Spinal cord (tissue), 9 donors: ENCODE measurements at regions not wholly inside any gene's neighbourhood (a gene's known extent, or its start where the extent isn't known, plus 50 kb on each side); places are given as distances from the start of the nearest gene placed in this dataset.

ENCODE experiments used
- DNase-seq, 6 donors: peaks; one replicate each; pipeline versions ENCODE4 v3.0.0 to v3.0.0-alpha.2; 2013 to 2015; ENCODE audit warnings: low spot score in 6 of 6, low read depth in 4 of 6
- H3K27ac ChIP-seq: one replicate; pipeline ENCODE4 v1.5.1; 2013; ENCODE audit warnings: low read depth, low read length, control low read depth
- H3K27me3 ChIP-seq: one replicate; pipeline ENCODE4 v1.6.1; 2013; ENCODE audit warnings: low read length; ENCODE audit not compliant: control insufficient read depth, insufficient read depth
- H3K36me3 ChIP-seq: one replicate; pipeline ENCODE4 v1.6.1; 2013; ENCODE audit warnings: low read length; ENCODE audit not compliant: control insufficient read depth, insufficient read depth
- H3K4me1 ChIP-seq: one replicate; pipeline ENCODE4 v1.6.1; 2013; ENCODE audit warnings: low read length; ENCODE audit not compliant: control insufficient read depth, insufficient read depth
- H3K4me3 ChIP-seq: one replicate; pipeline ENCODE4 v1.5.1; 2013; ENCODE audit warnings: low read depth, low read length, control low read depth
- H3K9me3 ChIP-seq: one replicate; pipeline ENCODE4 v1.6.1; 2013; ENCODE audit warnings: low read length; ENCODE audit not compliant: control insufficient read depth, insufficient read depth
- WGBS: methylation state at CpG from one replicate; pipeline ENCODE4 v1.1.5; 2013; ENCODE audit warnings: missing lambda C conversion rate; ENCODE audit not compliant: insufficient coverage; 5-methylcytosine and 5-hydroxymethylcytosine counted together
- donor health status: healthy.

DNA sequence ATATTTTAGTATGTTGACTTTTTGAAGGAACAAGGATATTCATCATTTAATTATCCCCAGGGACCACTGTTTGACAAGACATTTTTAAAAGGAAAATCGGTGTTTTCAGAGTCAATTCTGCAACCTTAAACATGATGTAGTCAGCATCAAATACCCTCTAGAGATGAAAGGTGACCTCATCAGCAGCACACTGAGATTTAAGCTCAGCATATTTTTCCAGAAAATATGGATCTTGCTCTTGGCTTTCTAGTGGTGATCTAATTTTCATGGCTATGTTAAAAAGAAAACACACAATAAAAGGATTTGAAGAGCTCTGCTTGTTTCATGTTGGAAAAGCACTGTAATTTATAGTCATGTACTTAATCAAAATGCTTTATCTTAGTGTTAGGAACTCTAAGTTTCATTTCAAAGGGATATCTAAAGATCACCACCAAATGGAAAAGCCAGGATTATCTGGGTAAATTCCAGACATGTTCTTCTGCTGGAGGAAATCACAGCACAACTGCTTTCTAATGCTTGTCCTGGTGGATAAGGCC is 487.2 kb downstream of the ENC1 start:
- Histone ChIP-seq H3K36me3 (no peaks in the 10 kb centered on the region), H3K9me3 (no peaks in the 10 kb centered on the region), H3K4me1 (no peaks in the 10 kb centered on the region), H3K27me3 (no peaks in the 10 kb centered on the region), H3K4me3 (no peak overlapping the region), H3K27ac (no peak overlapping the region)
- WGBS, result no CpG with 5 or more reads among the region's 1 CpG
- no peak for DNase-seq

DNA sequence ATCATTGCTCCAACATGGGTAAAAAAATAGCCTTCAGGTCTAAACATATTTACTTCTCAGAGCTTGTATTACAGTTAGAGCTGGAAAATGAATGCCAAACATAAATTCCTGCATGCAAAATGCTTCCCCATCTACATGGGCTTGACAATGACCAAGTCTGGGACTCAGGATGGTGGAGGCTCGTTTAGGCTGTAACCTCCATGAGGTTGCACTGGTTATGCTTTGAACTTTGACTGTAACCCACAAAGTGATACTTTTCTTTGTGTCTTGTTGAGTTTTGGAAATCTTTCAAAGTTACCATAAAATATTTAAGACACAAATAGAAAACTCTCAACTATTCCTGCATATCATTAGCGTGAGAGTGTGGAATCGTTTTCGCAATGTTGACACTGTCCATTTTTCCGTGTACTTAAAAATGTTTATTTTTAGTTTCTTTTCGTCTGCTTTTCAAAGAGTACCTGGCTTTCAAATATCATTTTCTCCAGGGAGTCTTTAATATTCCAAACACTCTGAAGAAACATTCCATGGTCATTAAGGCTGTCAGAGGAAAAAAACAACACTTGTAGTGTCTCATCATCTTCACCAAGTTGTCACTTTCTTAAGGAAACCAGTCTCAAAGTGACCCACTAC is 487.8 kb downstream of the ENC1 start:
- Histone ChIP-seq H3K4me1 (no peaks in the 10 kb centered on the region), H3K27ac (no peak overlapping the region), H3K4me3 (no peak overlapping the region), H3K27me3 (no peaks in the 10 kb centered on the region), H3K36me3 (no peaks in the 10 kb centered on the region), H3K9me3 (no peaks in the 10 kb centered on the region)
- WGBS, result no CpG with 5 or more reads among the region's 6 CpGs
- no peak for DNase-seq

DNA sequence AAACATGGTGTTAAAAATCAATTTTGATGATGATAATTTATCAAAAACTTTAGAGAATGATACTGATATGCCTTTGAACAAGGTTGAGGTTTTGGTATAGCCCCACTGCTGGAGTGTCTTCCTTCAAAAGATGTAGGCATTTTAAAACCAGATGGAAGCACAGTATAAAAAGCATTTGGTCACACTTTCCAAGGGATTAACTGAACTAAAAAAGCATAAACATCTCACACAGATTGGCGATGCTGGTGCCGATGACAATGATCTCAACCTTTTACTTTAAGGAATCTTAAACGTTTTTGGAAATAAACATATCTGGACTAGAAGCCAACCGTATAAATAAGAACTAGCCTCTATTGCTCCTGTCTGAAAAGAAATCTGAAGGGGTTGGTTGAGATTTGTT is 488.4 kb downstream of the ENC1 start:
- Histone ChIP-seq H3K4me3 (no peak overlapping the region), H3K36me3 (no peaks in the 10 kb centered on the region), H3K27ac (no peak overlapping the region), H3K9me3 (no peaks in the 10 kb centered on the region), H3K4me1 (no peaks in the 10 kb centered on the region), H3K27me3 (no peaks in the 10 kb centered on the region)
- no peak for DNase-seq
- WGBS, result no CpG with 5 or more reads among the region's 4 CpGs

GRCh38 chr5:74149395-74149794 is 491.1 kb downstream of the ENC1 start:
- Histone ChIP-seq H3K9me3 (no peaks in the 10 kb centered on the region), H3K4me3 (no peak overlapping the region), H3K27ac (no peak overlapping the region), H3K27me3 (no peaks in the 10 kb centered on the region), H3K36me3 (no peaks in the 10 kb centered on the region), H3K4me1 (no peaks in the 10 kb centered on the region)
- DNase-seq, result peak in 1 of 6 donors; percentile 26
- WGBS, result no CpG with 5 or more reads among the region's 3 CpGs

GRCh38 chr5:74148321-74148720 is 492.2 kb downstream of the ENC1 start:
- Histone ChIP-seq H3K4me3 (no peak overlapping the region), H3K36me3 (no peaks in the 10 kb centered on the region), H3K4me1 (no peaks in the 10 kb centered on the region), H3K27ac (no peak overlapping the region), H3K27me3 (no peaks in the 10 kb centered on the region), H3K9me3 (no peaks in the 10 kb centered on the region)
- peak in 2 of 6 donors; percentile 49 to 76 for DNase-seq

- H3K4me3 ChIP-seq, result no peak overlapping the region
- WGBS, result 100% methylated on average over 1 of the region's 1 CpG
- no peaks in the 10 kb centered on the region for H3K4me1 ChIP-seq
- no peaks in the 10 kb centered on the region for H3K36me3 ChIP-seq
- no peaks in the 10 kb centered on the region for H3K27me3 ChIP-seq
- H3K27ac ChIP-seq, result no peak overlapping the region
- H3K9me3 ChIP-seq, result no peaks in the 10 kb centered on the region
- DNase-seq, result peak in 1 of 6 donors; percentile 49
Observed at GRCh38 chr5:74146796-74147195, 493.7 kb downstream of the ENC1 start.

GRCh38 chr5:74145951-74146350 is 494.6 kb downstream of the ENC1 start:
- H3K27ac ChIP-seq, result no peak overlapping the region
- WGBS, result 83% methylated on average over 1 of the region's 9 CpGs
- no peak overlapping the region for H3K4me3 ChIP-seq
- no peaks in the 10 kb centered on the region for H3K4me1 ChIP-seq
- H3K27me3 ChIP-seq, result no peaks in the 10 kb centered on the region
- no peaks in the 10 kb centered on the region for H3K36me3 ChIP-seq
- no peak for DNase-seq
- no peaks in the 10 kb centered on the region for H3K9me3 ChIP-seq

DNA sequence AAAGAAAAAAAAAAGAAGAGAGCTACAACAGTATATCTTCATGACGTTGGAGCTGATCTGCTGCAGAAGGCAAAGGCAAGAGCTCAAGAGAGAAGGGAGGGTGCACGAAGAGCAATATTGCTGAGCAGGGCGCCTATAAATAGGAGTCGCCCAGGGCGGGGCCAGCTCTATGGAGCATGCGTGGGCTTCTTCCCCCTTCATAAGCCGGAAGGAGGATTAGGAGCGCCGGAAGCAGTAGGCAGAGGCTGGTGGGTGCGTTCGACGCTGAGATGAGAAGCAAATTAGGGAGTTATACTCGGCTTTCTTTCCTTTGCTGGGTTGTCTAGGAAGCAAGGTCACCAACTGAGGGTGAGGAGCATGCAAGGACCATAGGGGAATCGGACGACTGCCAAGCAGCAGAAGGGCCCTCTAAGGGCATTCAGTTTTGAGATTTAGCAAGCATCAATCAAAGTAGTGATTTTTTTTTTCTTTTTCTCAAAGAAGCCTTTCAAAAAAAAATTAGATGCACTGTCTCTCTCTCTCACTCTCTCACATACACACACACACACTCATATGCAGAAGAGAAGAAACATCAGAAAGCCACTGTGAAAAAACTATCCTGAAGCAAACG is 496.7 kb downstream of the ENC1 start:
- Histone ChIP-seq H3K27me3 (no peaks in the 10 kb centered on the region), H3K27ac (no peak overlapping the region), H3K9me3 (no peaks in the 10 kb centered on the region), H3K36me3 (no peaks in the 10 kb centered on the region), H3K4me1 (no peaks in the 10 kb centered on the region), H3K4me3 (no peak overlapping the region)
- DNase-seq, result no peak
- 70% methylated on average over 12 of the region's 16 CpGs for WGBS

GRCh38 chr5:74143151-74143550 is 497.4 kb downstream of the ENC1 start:
- Histone ChIP-seq H3K4me1 (no peaks in the 10 kb centered on the region), H3K27me3 (no peaks in the 10 kb centered on the region), H3K36me3 (no peaks in the 10 kb centered on the region), H3K27ac (no peak overlapping the region), H3K9me3 (no peaks in the 10 kb centered on the region), H3K4me3 (no peak overlapping the region)
- 89% methylated on average over 1 of the region's 3 CpGs for WGBS
- DNase-seq, result no peak

- H3K27ac ChIP-seq, result no peak overlapping the region
- H3K36me3 ChIP-seq, result no peaks in the 10 kb centered on the region
- 90% methylated on average over 2 of the region's 4 CpGs for WGBS
- no peak for DNase-seq
- no peaks in the 10 kb centered on the region for H3K27me3 ChIP-seq
- no peak overlapping the region for H3K4me3 ChIP-seq
- H3K9me3 ChIP-seq, result no peaks in the 10 kb centered on the region
- H3K4me1 ChIP-seq, result no peaks in the 10 kb centered on the region
Observed at GRCh38 chr5:74141053-74141452, 499.5 kb downstream of the ENC1 start.
